ENCODE measurements at regions not wholly inside any gene's neighbourhood (a gene's known extent, or its start where the extent isn't known, plus 50 kb on each side); places are given as distances from the start of the nearest gene placed in this dataset.

- TF ChIP-seq E2F5 (CRISPR knock-in tag; IDR thresholded peaks at IDR 0.05) = no peak
- no peak for TF ChIP-seq CTCF (IDR thresholded peaks at IDR 0.05)
Measured at GRCh38 chr5:93236807-93237421, 344.1 kb downstream of the NR2F1-AS1 start.
